ENCODE measurements at regions not wholly inside any gene's neighbourhood (a gene's known extent, or its start where the extent isn't known, plus 50 kb on each side); places are given as distances from the start of the nearest gene placed in this dataset.

DNA sequence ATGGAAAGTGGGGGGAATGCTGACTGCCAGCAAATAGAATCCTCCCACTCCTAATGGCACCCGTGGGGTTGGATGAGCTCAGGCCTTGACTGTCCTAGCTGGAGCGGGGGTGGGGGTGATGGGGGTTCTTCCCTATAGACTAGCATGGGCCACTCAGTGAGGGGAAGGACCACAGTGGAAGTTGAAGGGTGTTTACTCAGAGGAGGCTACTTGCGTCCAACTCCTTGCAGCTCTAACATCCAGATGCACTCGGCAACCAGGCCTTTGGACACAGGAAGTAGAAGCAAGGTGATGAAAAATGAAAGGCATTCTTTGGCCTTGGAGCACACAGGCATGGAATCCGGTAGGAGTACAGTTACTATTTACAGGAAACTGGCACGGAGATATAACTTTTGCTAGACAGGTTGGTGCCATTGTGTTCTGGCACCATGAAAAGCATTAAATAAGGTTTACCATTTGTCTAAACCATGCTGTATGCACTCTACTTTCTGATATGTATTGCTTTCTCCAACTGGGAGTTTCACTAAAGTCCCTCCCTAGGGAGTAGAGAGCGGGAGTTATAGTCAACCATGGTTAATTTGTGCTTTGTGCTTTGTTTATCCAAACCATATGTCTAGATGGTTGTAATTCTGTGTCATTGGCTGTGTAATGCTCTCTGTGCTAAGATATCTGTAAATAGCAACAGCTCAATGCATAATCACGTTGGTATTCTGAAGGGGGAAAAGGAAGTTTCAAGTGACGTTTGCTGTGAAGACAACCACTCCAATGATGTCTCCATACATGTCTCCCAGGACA lies 125.3 kb downstream of the TSHZ3 start:
- Histone ChIP-seq H3K27me3 (no peaks in the 10 kb centered on the region), H3K36me3 (no peaks in the 10 kb centered on the region), H3K4me1 (no peaks in the 10 kb centered on the region), H3K27ac (no peak overlapping the region), H3K9me3 (no peaks in the 10 kb centered on the region), H3K4me3 (no peak overlapping the region)
- intact Hi-C loops (cut with DNase I) = no loop called here
- no peak for ATAC-seq
- no peak for DNase-seq
- TF ChIP-seq CTCF (IDR thresholded peaks at IDR 0.05) = no peak

DNA sequence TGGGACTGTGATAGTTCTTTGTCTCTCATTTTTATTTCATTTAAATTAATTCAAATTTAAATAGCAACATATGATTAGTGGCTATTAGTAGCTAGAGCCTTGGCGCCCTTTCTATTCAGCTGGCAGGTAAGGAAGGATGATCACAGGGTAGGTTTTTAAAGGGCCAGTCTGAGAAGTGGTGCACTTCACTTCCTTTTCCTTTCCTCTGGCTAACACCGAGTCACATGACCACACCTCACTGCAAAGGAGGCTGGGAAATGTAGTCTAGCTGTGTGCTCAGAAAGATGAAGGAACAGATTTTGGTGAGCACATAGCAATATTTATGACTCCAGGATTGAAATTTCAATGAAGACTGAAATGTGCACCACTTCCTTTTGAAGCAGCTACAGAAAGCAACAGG lies 128.7 kb downstream of the TSHZ3 start:
- Histone ChIP-seq H3K4me1 (no peaks in the 10 kb centered on the region), H3K9me3 (no peaks in the 10 kb centered on the region), H3K27me3 (no peaks in the 10 kb centered on the region), H3K27ac (no peak overlapping the region), H3K4me3 (no peak overlapping the region), H3K36me3 (no peaks in the 10 kb centered on the region)
- peak; percentile 42 for ATAC-seq
- DNase-seq = no peak
- TF ChIP-seq CTCF (IDR thresholded peaks at IDR 0.05) = no peak
- intact Hi-C loops (cut with DNase I) = no loop called here

DNA sequence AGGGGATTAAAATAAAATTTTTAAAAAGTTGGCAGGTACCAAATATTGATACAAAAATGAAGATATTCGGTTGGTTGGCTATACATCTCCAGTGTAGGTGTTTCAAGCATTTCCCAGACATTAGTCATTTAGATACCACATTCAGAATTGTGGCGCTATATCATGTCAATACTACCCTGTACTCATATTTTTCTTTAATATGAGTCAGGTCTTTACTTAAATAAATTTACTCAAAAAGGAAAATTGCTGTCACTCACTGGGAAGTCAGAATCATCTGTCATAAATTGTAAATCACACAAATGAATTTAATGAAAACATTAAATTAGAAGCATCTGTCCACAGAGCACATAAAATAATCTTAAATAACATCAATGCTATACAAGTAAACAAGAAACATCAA lies 134.2 kb downstream of the TSHZ3 start:
- Histone ChIP-seq H3K27ac (no peak overlapping the region), H3K4me1 (no peaks in the 10 kb centered on the region), H3K4me3 (no peak overlapping the region), H3K36me3 (no peaks in the 10 kb centered on the region), H3K9me3 (no peaks in the 10 kb centered on the region), H3K27me3 (no peaks in the 10 kb centered on the region)
- ATAC-seq = no peak
- intact Hi-C loops (cut with DNase I) = no loop called here
- no peak for DNase-seq
- TF ChIP-seq CTCF (IDR thresholded peaks at IDR 0.05) = no peak

GRCh38 chr19:31214086-31214485 lies 135.2 kb downstream of the TSHZ3 start:
- intact Hi-C loops (cut with DNase I) = no loop called here
- ATAC-seq (peak; percentile 94), DNase-seq (peak; percentile 65)
- Histone ChIP-seq H3K36me3 (no peaks in the 10 kb centered on the region), H3K4me1 (no peaks in the 10 kb centered on the region), H3K27me3 (no peaks in the 10 kb centered on the region), H3K27ac (no peak overlapping the region), H3K4me3 (no peak overlapping the region), H3K9me3 (no peaks in the 10 kb centered on the region)
- no peak for TF ChIP-seq CTCF (IDR thresholded peaks at IDR 0.05)

DNA sequence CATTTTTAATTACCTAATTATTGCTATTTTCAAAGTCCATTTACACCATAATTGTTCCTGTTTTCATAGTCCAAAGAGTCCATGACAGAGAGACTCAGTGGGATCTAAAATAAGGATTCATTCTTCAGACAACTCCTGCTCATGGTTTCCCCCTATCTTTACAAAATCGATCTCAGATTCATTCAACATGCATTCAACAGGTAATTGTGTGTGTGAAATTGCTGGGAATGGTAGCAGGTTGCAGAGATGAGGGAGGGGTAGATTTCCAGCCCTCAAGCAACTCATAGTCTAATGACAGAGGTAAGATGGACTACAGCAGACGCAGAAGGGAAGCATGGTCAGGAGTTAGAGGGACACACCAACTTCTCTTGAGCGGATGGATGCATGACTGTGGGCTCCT lies 138.1 kb downstream of the TSHZ3 start:
- Histone ChIP-seq H3K4me3 (no peak overlapping the region), H3K27ac (no peak overlapping the region), H3K9me3 (no peaks in the 10 kb centered on the region), H3K36me3 (no peaks in the 10 kb centered on the region), H3K27me3 (no peaks in the 10 kb centered on the region), H3K4me1 (no peaks in the 10 kb centered on the region)
- no peak for DNase-seq
- intact Hi-C loops (cut with DNase I) = no loop called here
- no peak for TF ChIP-seq CTCF (IDR thresholded peaks at IDR 0.05)
- ATAC-seq = no peak
